Activated T-cell treated with anti-CD3 and anti-CD28 coated beads, Interleukin-2, amount 50 U/mL, for 72 hours (primary cell): ENCODE measurements at regions not wholly inside any gene's neighbourhood (a gene's known extent, or its start where the extent isn't known, plus 50 kb on each side); places are given as distances from the start of the nearest gene placed in this dataset.

Experiments
- ATAC-seq, 2 donors: fragments of 150-1000 bp; cut with Tn5 transposase; replicated peaks in 1 of 2; 2 replicates each; pipeline ENCODE4 v1.10.0; 2021; ENCODE audit warnings: moderate library complexity in 2 of 2, mild to moderate bottlenecking in 1 of 2
- DNase-seq, 2 donors: peaks; one replicate each; pipeline ENCODE4 v3.0.0; 2021 to 2022; ENCODE audit warnings: mixed read lengths in 1 of 2
- H3K27ac Mint-ChIP-seq: one replicate; pipeline ENCODE4 v1.8.0; 2022; ENCODE audit warnings: mild to moderate bottlenecking, moderate library complexity, mixed read lengths
- H3K27me3 Mint-ChIP-seq: one replicate; pipeline ENCODE4 v1.8.0; 2022; ENCODE audit warnings: low read depth, mixed read lengths
- H3K36me3 Mint-ChIP-seq, 2 donors: one replicate each; pipeline ENCODE4 v1.8.0; 2022; ENCODE audit warnings: mixed read lengths in 2 of 2, mild to moderate bottlenecking in 1 of 2; ENCODE audit not compliant: insufficient read depth in 2 of 2
- H3K4me1 Mint-ChIP-seq: one replicate; pipeline ENCODE4 v1.8.0; 2022; ENCODE audit warnings: low read depth, mixed read lengths
- H3K4me3 Mint-ChIP-seq, 2 donors: one replicate each; pipeline ENCODE4 v1.8.0; 2022; ENCODE audit warnings: mild to moderate bottlenecking in 2 of 2, mixed read lengths in 2 of 2, moderate library complexity in 2 of 2
- H3K9me3 Mint-ChIP-seq, 2 donors: one replicate each; pipeline ENCODE4 v1.8.0; 2022; ENCODE audit warnings: mixed read lengths in 2 of 2

DNA sequence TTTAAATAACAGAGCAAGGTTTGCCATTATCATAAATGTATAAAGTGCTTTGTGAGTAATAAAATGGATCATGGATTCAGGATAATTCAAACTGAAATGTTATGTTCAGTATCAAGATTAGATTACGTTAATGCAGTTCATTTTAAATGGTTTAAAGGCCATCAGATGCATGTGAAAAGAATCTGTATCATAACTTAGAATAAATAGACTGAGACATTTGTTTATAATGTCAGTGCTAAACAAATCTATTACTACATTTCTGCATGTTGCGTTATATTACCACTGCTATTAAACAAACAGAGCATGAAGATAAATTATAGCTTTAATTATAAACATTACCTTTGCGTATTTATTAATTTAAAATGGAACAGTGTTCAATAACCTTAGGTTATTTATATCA is 160.2 kb downstream of the TOX3 start:
- H3K9me3 Mint-ChIP-seq, result peaks cover 7 to 13% of the 10 kb centered on the region in 2 donors
- no peak for DNase-seq
- H3K27me3 Mint-ChIP-seq, result no peaks in the 10 kb centered on the region
- no peaks in the 10 kb centered on the region for H3K4me1 Mint-ChIP-seq
- peaks cover 0 to 2% of the 10 kb centered on the region in 2 donors for H3K36me3 Mint-ChIP-seq
- ATAC-seq, result no peak
- H3K4me3 Mint-ChIP-seq, result no peak overlapping the region
- H3K27ac Mint-ChIP-seq, result no peak overlapping the region

DNA sequence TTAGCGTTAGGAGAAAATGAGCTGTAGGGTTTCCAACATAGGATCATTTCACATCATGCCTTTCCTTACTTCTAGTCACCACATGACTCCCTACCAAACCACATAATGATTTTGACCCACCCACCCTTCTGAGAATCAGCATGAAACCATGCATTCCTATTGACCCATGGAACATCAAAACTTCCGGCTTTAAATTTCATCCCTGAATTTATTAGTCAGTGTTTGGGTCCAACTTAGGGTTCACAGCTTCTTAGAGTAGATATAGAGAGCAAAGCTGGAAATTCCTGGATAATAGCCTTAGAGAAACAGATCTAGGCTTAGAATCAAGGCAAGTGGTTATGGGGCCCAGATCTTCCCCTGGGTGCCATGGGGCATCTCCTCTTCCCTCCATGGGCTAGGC is 162.6 kb downstream of the TOX3 start:
- Mint-ChIP-seq H3K4me3 (no peak overlapping the region), H3K27me3 (no peaks in the 10 kb centered on the region), H3K27ac (no peak overlapping the region), H3K4me1 (no peaks in the 10 kb centered on the region), H3K36me3 (peaks cover 0 to 2% of the 10 kb centered on the region in 2 donors), H3K9me3 (peaks cover 6 to 10% of the 10 kb centered on the region in 2 donors)
- ATAC-seq, result no peak
- no peak for DNase-seq

DNA sequence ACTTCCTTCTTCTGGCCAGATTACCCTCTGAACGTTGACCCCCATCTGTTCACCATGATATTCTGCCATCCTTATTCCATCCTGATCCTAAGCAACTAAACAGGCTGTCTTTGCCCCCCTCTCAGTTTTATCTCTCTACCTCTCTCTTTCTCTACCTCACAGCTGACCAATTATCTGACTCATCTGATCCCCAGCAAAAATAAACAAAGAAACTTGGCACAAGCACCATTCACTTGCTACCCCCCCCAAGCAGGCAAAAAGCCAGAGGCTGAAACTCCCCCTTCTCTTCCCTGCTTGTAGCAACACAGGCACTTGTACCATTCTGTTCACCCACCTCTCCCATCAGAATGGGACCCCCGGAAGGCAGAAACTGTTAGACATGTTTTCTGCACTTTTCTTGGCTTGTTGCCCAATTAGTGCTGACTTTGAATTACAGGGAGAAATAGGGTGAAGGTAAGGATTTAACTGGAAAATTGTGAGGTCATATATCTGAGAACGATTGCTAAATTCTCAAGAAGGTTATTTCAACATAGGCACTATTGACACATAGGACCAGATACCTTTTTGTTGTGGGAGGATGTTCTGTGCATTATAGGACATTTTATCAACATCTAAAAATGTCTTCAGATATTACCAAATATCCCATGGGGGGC is 163.2 kb downstream of the TOX3 start:
- Mint-ChIP-seq H3K4me1 (no peaks in the 10 kb centered on the region), H3K27me3 (no peaks in the 10 kb centered on the region), H3K4me3 (no peak overlapping the region), H3K36me3 (peaks cover 0 to 2% of the 10 kb centered on the region in 2 donors), H3K9me3 (peaks cover 8% of the 10 kb centered on the region in 2 donors), H3K27ac (no peak overlapping the region)
- ATAC-seq (no peak), DNase-seq (no peak)

DNA sequence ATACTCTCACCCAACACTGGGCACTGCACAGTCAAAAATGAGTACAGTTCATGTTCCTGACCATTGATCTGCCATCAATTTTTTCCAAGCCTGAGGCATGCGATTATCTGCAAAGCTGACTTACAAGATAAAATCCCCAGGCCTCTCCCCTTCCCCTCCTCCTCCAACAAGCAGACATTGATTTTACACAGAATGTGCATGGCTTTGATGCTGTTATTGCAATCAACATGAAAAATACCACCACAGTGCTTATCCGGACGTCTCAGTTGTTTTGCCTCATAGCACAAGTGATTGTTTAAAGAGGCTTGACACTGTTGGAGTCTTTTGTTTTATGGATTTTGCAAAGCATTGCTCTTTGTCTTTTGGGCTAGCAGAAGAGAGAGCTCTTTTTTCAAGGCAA is 163.8 kb downstream of the TOX3 start:
- Mint-ChIP-seq H3K9me3 (peaks cover 6 to 10% of the 10 kb centered on the region in 2 donors), H3K27ac (no peak overlapping the region), H3K36me3 (peaks cover 0 to 2% of the 10 kb centered on the region in 2 donors), H3K27me3 (no peaks in the 10 kb centered on the region), H3K4me1 (no peaks in the 10 kb centered on the region), H3K4me3 (no peak overlapping the region)
- ATAC-seq (no peak), DNase-seq (no peak)

- Mint-ChIP-seq H3K36me3 (peaks cover 0 to 2% of the 10 kb centered on the region in 2 donors), H3K27ac (no peak overlapping the region), H3K4me1 (no peaks in the 10 kb centered on the region), H3K9me3 (peaks cover 9 to 15% of the 10 kb centered on the region in 2 donors), H3K4me3 (no peak overlapping the region), H3K27me3 (no peaks in the 10 kb centered on the region)
- no peak for DNase-seq
- ATAC-seq, result no peak
Observed at GRCh38 chr16:52379551-52379950, 167.4 kb downstream of the TOX3 start.

- DNase-seq (no peak), ATAC-seq (no peak)
- Mint-ChIP-seq H3K4me1 (no peaks in the 10 kb centered on the region), H3K9me3 (peaks cover 7 to 14% of the 10 kb centered on the region in 2 donors), H3K27ac (no peak overlapping the region), H3K27me3 (no peaks in the 10 kb centered on the region), H3K36me3 (no peaks in the 10 kb centered on the region), H3K4me3 (no peak overlapping the region)
Observed at GRCh38 chr16:52376676-52377280, 170.2 kb downstream of the TOX3 start.

DNA sequence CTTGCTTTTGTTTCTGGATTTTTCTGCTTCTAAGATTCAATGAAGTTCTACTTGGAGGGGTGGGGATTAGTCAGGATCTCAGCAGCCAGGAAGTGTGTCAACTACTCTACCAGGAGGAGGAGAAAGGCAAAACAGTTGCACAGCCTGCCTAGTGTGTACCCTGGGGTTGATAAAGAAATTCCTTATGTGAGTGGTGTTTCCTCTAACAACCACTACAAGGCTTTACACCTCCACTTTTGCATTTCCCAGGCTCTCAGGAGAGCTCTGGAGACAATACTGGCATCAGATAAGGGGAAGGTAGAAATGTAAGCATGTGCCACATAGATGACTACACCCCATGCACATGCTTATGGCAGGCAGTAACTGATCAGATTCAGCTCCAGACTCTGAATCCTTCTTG is 174.6 kb downstream of the TOX3 start:
- no peaks in the 10 kb centered on the region for H3K4me1 Mint-ChIP-seq
- ATAC-seq (no peak), DNase-seq (no peak)
- no peak overlapping the region for H3K27ac Mint-ChIP-seq
- no peaks in the 10 kb centered on the region for H3K27me3 Mint-ChIP-seq
- no peak overlapping the region for H3K4me3 Mint-ChIP-seq
- H3K9me3 Mint-ChIP-seq, result peaks cover 7 to 9% of the 10 kb centered on the region in 2 donors
- no peaks in the 10 kb centered on the region for H3K36me3 Mint-ChIP-seq

GRCh38 chr16:52368859-52369258 is 178.1 kb downstream of the TOX3 start:
- H3K27me3 Mint-ChIP-seq, result no peaks in the 10 kb centered on the region
- peaks cover 6 to 10% of the 10 kb centered on the region in 2 donors for H3K9me3 Mint-ChIP-seq
- no peaks in the 10 kb centered on the region for H3K36me3 Mint-ChIP-seq
- no peaks in the 10 kb centered on the region for H3K4me1 Mint-ChIP-seq
- no peak for ATAC-seq
- H3K27ac Mint-ChIP-seq, result no peak overlapping the region
- no peak overlapping the region for H3K4me3 Mint-ChIP-seq
- no peak for DNase-seq

DNA sequence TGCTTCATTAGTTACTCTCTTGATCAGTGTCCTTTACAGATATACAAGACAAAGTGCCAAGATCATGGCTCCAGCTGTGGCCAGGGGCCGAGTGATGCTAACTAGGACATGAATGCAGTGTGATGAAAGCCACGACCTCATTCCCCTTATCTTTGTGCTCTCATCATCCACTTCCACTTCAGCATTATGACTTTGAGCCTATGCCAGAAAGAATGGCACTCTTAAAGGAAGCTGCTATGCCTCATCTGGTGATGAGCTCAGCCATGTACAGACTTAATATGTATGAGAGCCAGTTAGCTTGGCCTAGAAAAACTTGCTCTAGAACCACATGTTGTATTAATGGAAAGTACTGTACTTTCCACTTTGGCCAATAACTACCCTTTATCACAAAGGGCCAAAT is 179.1 kb downstream of the TOX3 start:
- Mint-ChIP-seq H3K4me3 (no peak overlapping the region), H3K27me3 (no peaks in the 10 kb centered on the region), H3K27ac (no peak overlapping the region), H3K4me1 (no peaks in the 10 kb centered on the region), H3K9me3 (peaks cover 0 to 11% of the 10 kb centered on the region in 2 donors), H3K36me3 (no peaks in the 10 kb centered on the region)
- ATAC-seq (no peak), DNase-seq (no peak)

DNA sequence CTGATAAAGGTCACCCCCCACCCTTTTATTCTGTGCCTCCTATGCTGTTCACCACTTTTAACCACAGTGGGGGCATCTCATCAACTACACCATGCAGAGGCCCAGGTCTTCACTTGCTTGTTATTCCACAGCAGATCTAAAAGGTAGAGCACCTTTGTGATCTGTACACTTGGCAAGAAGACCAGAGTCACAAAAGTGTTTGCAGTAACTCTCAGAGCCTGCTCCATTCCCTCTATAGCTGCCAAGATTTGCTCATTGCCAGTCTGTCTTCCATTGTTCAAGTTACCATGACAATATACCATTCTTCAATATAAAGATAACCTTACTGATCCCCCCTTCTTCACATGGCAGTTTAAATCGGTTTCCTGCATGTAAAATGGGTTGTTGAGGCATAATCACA is 180.0 kb downstream of the TOX3 start:
- no peak overlapping the region for H3K27ac Mint-ChIP-seq
- H3K4me1 Mint-ChIP-seq, result no peaks in the 10 kb centered on the region
- no peaks in the 10 kb centered on the region for H3K36me3 Mint-ChIP-seq
- H3K27me3 Mint-ChIP-seq, result no peaks in the 10 kb centered on the region
- DNase-seq (no peak), ATAC-seq (no peak)
- peaks cover 0 to 11% of the 10 kb centered on the region in 2 donors for H3K9me3 Mint-ChIP-seq
- H3K4me3 Mint-ChIP-seq, result no peak overlapping the region

- H3K27ac Mint-ChIP-seq, result no peak overlapping the region
- H3K9me3 Mint-ChIP-seq, result peaks cover 3 to 11% of the 10 kb centered on the region in 2 donors
- H3K4me3 Mint-ChIP-seq, result no peak overlapping the region
- no peaks in the 10 kb centered on the region for H3K36me3 Mint-ChIP-seq
- ATAC-seq (no peak), DNase-seq (no peak)
- no peaks in the 10 kb centered on the region for H3K27me3 Mint-ChIP-seq
- no peaks in the 10 kb centered on the region for H3K4me1 Mint-ChIP-seq
Observed at GRCh38 chr16:52364500-52364899, 182.4 kb downstream of the TOX3 start.

DNA sequence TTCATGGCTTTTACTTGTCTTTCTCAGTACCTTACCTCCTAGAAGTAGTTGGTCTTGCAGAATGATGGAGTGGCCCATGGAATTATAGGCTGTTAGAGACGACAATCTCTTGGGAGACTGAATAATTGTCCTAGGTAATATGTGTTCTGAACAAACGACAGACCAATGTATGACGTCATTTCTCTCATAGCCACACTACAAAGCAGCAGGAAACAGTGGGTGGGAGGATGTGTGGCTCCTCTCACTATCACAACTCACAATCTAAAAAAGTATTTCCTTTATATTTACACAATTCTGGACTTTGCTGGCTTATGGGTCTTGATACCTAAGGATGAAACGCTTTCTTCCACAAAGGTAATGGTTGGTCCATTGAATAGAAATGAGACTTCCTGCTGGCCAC is 183.9 kb downstream of the TOX3 start:
- DNase-seq, result no peak
- H3K4me3 Mint-ChIP-seq, result no peak overlapping the region
- no peaks in the 10 kb centered on the region for H3K36me3 Mint-ChIP-seq
- H3K9me3 Mint-ChIP-seq, result peaks cover 4 to 9% of the 10 kb centered on the region in 2 donors
- ATAC-seq, result no peak
- no peak overlapping the region for H3K27ac Mint-ChIP-seq
- H3K27me3 Mint-ChIP-seq, result no peaks in the 10 kb centered on the region
- no peaks in the 10 kb centered on the region for H3K4me1 Mint-ChIP-seq

- no peak overlapping the region for H3K4me3 Mint-ChIP-seq
- DNase-seq (no peak), ATAC-seq (no peak)
- H3K27me3 Mint-ChIP-seq, result no peaks in the 10 kb centered on the region
- no peak overlapping the region for H3K27ac Mint-ChIP-seq
- peaks cover 0 to 1% of the 10 kb centered on the region in 2 donors for H3K36me3 Mint-ChIP-seq
- peaks cover 8 to 9% of the 10 kb centered on the region in 2 donors for H3K9me3 Mint-ChIP-seq
- no peaks in the 10 kb centered on the region for H3K4me1 Mint-ChIP-seq
Observed at GRCh38 chr16:52357711-52358110, 189.2 kb downstream of the TOX3 start.

GRCh38 chr16:52353249-52353648 is 193.7 kb downstream of the TOX3 start:
- no peak for ATAC-seq
- Mint-ChIP-seq H3K4me3 (no peak overlapping the region), H3K4me1 (no peaks in the 10 kb centered on the region), H3K27me3 (no peaks in the 10 kb centered on the region), H3K27ac (no peak overlapping the region), H3K36me3 (peaks cover 0 to 1% of the 10 kb centered on the region in 2 donors), H3K9me3 (peaks cover 6 to 9% of the 10 kb centered on the region in 2 donors)
- DNase-seq, result no peak
